Urothelium cell line (cell line): ENCODE measurements at regions not wholly inside any gene's neighbourhood (a gene's known extent, or its start where the extent isn't known, plus 50 kb on each side); places are given as distances from the start of the nearest gene placed in this dataset.
"Not testable (repeated sequence)": the region's sequence is repeated elsewhere in the genome, so short reads cannot be mapped to it uniquely, and the experiment has no call there.

Experiments used
- DNase-seq: peaks from one replicate; pipeline ENCODE4 v3.0.0; 2011; ENCODE audit warnings: low spot score, mixed read lengths
- FAIRE-seq: peaks from 2 replicates; lab custom pipeline; 2011; peaks lifted over from hg19 to GRCh38; lab: Jason Lieb, UNC

- no peak for FAIRE-seq
- DNase-seq: no peak
Measured at GRCh38 chr5:101534491-101535110, 631.5 kb upstream of the ST8SIA4 start.

GRCh38 chr5:101532430-101532829 lies 629.3 kb upstream of the ST8SIA4 start:
- DNase-seq: no peak
- FAIRE-seq: no peak

GRCh38 chr5:101531026-101531425 lies 627.9 kb upstream of the ST8SIA4 start:
- DNase-seq (no peak), FAIRE-seq (no peak)

DNA sequence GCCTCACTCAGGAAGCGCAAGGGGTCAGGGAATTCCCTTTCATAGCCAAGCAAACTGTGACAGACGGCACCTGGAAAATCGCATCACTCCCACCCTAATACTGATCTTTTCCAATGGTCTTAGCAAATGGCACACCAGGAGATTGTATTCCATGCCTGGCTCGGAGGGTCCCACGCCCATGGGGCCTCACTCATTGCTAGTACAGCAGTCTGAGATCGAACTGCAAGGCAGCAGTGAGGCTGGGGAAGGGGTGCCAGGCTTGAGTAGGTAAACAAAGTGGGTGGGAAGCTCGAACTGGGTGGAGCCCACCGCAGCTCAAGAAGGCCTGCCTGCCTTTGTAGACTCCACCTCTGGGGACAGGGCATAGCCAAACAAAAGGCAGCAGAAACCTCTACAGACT lies 626.0 kb upstream of the ST8SIA4 start:
- FAIRE-seq, DNase-seq: not testable (repeated sequence)

- FAIRE-seq: no peak
- no peak for DNase-seq
Measured at GRCh38 chr5:101520417-101520816, 617.3 kb upstream of the ST8SIA4 start.

DNA sequence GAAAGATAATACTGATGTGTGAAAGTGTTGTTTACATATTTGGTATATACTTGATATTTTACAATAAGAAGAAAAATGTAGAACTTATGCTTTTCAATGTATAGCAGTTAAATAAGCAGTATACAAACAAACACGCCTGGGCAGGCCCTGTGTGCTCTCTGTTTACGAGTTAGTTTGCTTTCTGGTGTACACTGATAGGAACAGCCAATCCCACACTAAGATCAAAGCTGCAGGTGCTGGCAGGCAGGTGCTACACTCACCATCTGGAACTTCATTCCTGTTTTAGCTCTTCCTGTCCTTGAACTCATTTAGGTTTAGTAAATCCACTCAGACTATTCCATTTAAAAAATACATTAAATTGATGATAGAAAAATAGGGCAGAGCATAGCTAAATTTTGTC lies 614.7 kb upstream of the ST8SIA4 start:
- DNase-seq (no peak), FAIRE-seq (no peak)

DNA sequence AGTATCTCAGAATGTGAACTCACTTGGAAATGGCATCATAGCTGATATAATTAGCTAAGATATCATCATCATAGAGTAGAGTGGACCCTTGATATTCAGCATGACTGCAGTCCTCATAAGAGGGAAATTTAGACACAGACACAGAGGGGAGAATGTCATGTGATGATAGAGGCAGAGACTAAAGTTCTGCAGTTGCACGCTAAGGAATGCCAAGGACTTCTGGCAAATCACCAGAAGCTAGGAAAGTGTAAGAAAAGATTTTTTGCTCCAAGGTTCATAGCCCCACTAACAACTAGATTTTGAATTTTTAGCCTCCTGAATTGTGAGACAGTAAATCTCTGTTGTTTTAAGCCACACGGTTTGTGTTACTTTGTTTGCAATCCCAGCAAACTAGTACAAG lies 612.6 kb upstream of the ST8SIA4 start:
- no peak for FAIRE-seq

DNA sequence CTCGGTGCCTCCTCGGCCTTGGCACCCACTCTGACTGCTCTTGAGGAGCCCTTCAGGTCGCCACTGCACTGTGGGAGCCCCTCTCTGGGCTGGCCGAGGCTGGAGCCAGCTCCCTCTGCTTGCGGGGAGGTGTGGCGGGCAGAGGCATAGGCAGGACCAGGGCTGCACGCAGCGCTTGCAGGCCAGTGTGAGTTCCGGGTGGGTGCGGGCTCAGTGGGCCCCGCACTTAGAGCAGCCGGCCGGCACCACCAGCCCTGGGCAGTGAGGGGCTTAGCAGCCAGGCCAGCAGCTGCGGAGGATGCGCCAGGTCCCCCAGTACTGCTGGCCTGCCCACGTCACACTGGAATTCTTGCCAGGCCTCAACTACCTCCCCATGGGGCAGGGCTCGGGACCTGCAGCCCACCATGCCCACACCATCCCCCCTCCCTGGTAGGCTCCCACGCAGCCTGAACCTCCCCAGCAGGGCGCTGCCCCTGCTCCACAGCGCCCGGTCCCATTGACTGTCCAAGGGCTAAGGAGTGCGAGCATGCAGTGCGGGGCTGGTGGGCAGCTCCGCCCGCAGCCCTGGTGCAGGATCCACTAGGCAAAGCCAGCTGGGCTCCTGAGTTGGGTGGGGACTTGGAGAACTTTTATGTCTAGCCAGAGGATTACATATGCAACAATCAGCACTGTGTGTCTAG lies 602.9 kb upstream of the ST8SIA4 start:
- DNase-seq (no peak), FAIRE-seq (no peak)

More for the DNA sequence above, 612.6 kb upstream of the ST8SIA4 start:
- DNase-seq: no peak

DNA sequence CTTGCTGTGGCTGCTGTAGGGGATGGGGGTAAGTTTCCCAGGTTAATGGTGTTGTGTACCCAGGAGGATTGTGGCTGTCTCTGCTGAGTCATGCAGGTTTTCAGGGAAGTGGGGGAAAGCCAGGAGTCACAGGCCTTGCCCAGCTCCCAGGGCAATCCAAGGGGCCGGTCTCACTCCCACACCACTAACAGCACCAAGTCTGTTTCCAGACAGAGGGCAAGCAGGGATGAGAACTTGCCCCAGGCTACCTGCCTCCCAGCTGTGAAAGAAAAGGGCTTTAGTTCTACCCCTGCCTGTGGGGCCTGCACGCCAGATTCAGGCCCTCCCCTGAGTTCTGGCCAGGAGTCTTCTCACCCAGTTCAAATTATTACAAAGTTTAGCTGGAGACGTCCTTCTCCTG lies 579.8 kb upstream of the ST8SIA4 start:
- FAIRE-seq (no peak), DNase-seq (no peak)

GRCh38 chr5:101473483-101473882 lies 570.4 kb upstream of the ST8SIA4 start:
- DNase-seq: no peak
- no peak for FAIRE-seq

- FAIRE-seq (no peak), DNase-seq (no peak)
Measured at GRCh38 chr5:101461455-101461854, 558.4 kb upstream of the ST8SIA4 start.

DNA sequence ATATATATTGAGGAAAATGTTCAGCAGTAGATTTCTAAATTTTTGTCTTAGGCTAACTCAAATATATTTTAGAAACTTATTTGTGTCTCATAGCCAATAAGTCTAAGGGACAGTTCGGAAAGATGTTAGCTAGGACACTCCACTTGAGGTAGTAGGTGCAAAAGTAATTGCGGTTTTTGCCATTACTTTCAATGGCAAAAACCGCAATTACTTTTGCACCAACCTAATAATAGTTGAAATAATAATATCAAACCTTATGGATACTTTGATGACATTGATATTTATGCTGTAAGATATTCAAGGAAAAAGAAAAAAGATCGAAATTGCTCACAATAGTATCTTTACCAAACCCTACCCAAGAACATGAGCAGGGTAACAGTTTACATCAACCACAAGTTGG lies 555.5 kb upstream of the ST8SIA4 start:
- no peak for FAIRE-seq

DNA sequence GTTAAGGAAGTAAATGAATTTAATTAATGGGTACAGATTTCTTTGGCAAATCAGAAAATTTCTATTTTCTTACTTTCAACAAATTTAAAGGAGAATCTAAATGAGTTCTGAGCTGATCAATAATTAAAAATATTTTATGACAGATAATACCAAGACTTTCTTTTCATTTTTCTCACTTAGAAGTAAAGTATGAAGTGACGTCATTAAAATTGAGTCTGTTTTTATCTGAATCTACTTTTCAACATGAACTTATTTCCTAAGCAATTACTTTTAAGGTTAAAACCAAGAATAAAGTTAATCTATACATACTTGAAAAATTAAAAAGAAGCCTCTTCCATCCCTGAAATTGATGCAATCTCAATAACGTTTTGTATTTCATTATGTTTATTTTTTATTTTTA lies 552.8 kb upstream of the ST8SIA4 start:
- DNase-seq (no peak), FAIRE-seq (no peak)

More for the DNA sequence above, 555.5 kb upstream of the ST8SIA4 start:
- DNase-seq: no peak

DNA sequence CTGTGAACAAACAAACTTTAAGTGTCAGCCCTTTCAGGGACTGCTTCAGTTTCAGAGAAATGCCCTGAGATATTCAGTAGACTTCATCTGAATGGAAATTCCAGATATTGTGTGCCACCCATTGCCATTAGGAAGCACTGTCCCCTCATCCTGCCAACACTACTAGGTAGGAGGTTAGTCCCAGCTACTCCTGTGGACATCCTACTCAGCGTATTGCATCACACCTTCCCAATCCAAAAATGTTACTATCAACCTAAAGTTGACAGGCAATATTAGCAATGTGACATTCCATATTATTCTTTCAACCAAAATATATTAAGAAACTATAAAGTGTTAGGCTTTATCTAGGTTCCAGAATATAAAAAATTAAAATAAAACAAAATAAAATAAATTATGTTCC lies 552.0 kb upstream of the ST8SIA4 start:
- FAIRE-seq: no peak

DNA sequence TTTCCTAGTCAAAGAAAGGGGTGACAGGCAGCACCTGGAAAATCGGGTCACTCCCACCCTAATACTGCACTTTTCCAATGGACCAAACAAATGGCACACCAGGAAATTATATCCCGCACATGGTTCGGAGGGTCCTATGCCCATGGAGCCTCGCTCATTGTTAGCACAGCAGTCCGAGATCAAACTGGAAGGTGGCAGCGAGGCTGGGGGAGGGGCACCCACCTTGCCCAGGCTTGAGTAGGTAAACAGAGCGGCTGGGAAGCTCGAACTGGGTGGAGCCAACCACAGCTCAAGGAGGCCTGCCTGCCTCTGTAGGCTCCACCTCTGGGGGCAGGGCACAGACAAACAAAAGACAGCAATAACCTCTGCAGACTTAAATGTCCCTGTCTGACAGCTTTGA lies 539.2 kb upstream of the ST8SIA4 start:
- FAIRE-seq, DNase-seq: not testable (repeated sequence)

More for the DNA sequence above, 552.0 kb upstream of the ST8SIA4 start:
- DNase-seq: no peak

- DNase-seq: no peak
- FAIRE-seq: no peak
Measured at GRCh38 chr5:101440173-101440572, 537.1 kb upstream of the ST8SIA4 start.

- DNase-seq (no peak), FAIRE-seq (no peak)
Measured at GRCh38 chr5:101437351-101437750, 534.3 kb upstream of the ST8SIA4 start.

DNA sequence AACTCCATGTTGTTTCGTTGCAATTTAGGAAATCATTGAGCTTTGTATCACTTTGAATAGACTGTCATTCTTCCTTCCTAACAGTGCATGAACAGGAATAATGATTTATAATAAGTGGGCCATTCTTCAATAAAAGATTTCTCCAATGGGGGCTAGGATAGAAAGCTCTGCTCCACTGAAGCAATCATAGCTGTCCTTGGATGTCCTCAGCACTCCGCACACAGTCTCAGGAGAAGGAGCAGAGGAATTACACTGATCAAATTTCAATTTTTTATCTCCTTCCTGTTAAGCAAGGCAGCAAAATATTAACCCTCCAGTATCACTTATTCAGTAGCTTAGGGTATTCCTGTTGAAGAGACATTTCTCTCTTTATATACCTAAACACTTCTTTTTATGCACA lies 532.7 kb upstream of the ST8SIA4 start:
- FAIRE-seq (no peak), DNase-seq (no peak)

DNA sequence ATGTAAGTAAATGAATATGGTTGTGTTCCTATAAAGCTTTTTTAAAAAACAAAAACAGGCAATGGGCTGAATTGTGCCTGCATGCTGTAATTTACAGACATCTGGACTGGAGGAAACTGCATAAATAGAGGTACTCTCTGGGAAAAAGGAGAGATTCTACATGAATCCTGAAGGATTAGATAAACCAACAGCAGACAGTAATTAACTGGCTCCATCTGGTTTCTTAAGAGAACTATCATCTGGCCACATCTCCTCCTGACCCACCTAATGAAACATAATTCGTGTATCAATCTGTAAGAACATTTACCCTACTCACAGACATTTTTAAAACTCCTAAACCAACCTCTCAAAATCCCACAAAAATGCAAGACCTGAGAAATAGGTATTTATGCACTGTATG lies 528.1 kb upstream of the ST8SIA4 start:
- DNase-seq (no peak), FAIRE-seq (no peak)

- no peak for DNase-seq
- no peak for FAIRE-seq
Measured at GRCh38 chr5:101430551-101430950, 527.5 kb upstream of the ST8SIA4 start.

GRCh38 chr5:101429241-101429640 lies 526.2 kb upstream of the ST8SIA4 start:
- no peak for DNase-seq
- no peak for FAIRE-seq

GRCh38 chr5:101425339-101425859 lies 522.3 kb upstream of the ST8SIA4 start:
- FAIRE-seq: no peak
- no peak for DNase-seq
